HCT116 (cell line): ENCODE measurements at regions not wholly inside any gene's neighbourhood (a gene's known extent, or its start where the extent isn't known, plus 50 kb on each side); places are given as distances from the start of the nearest gene placed in this dataset.
A peak's percentile ranks its signal among the peaks of the same experiment; 100 is the strongest.

Experiments
- CBX3 ChIP-seq: IDR thresholded peaks from 2 replicates; pipeline ENCODE4 v1.6.1; 2012; ENCODE audit warnings: low read depth
- EZH2 ChIP-seq: fragments of 200-600 bp; sonication (generic); IDR thresholded peaks from 2 replicates; pipeline ENCODE4 v1.6.1; 2017; ENCODE audit warnings: antibody characterized with exemption, mixed run types
- EZH2phosphoT487 ChIP-seq: fragments of 200-600 bp; IDR thresholded peaks from 2 replicates; pipeline ENCODE4 v1.6.1; 2018; ENCODE audit warnings: antibody characterized with exemption, borderline replicate concordance
- POLR2A ChIP-seq: IDR thresholded peaks from 2 replicates; pipeline ENCODE4 v1.7.0; 2011; ENCODE audit warnings: borderline replicate concordance; ENCODE audit not compliant: insufficient read depth, insufficient read length; ENCODE audit errors: extremely low read depth
- POLR2AphosphoS5 ChIP-seq: IDR thresholded peaks from 2 replicates; pipeline ENCODE4 v1.6.1; 2011; ENCODE audit warnings: mild to moderate bottlenecking, low read depth, low read length, moderate library complexity
- RAD21 ChIP-seq: IDR thresholded peaks from 2 replicates; pipeline ENCODE4 v1.6.1; 2012; ENCODE audit warnings: low read depth, mild to moderate bottlenecking
- SP1 ChIP-seq: IDR thresholded peaks from 2 replicates; pipeline ENCODE4 v1.6.1; 2012; ENCODE audit warnings: low read depth
- SRF ChIP-seq: IDR thresholded peaks from 2 replicates; pipeline ENCODE4 v1.6.1; 2012; ENCODE audit warnings: low read depth
- YY1 ChIP-seq: IDR thresholded peaks from 2 replicates; pipeline ENCODE4 v1.6.1; 2011; ENCODE audit warnings: low read length, low read depth, moderate library complexity, mild to moderate bottlenecking; ENCODE audit not compliant: insufficient replicate concordance; ENCODE audit errors: extremely low read depth
- ZNF274 ChIP-seq: fragments of 200-500 bp; sonication (Bioruptor generic); IDR thresholded peaks from 2 replicates; pipeline ENCODE4 v1.6.1; 2014; ENCODE audit warnings: mild to moderate bottlenecking, low read depth, low read length, inconsistent platforms
- TF ChIP-seq, protein P1 (sequence below): IDR thresholded peaks from 2 replicates; pipeline ENCODE4 v1.6.1; 2012; ENCODE audit warnings: low read depth
- TF ChIP-seq, protein P2 (sequence below): IDR thresholded peaks from 2 replicates; pipeline ENCODE4 v1.6.1; 2011; ENCODE audit warnings: mild to moderate bottlenecking, low read length, moderate library complexity; ENCODE audit not compliant: insufficient replicate concordance; ENCODE audit errors: extremely low read depth

DNA sequence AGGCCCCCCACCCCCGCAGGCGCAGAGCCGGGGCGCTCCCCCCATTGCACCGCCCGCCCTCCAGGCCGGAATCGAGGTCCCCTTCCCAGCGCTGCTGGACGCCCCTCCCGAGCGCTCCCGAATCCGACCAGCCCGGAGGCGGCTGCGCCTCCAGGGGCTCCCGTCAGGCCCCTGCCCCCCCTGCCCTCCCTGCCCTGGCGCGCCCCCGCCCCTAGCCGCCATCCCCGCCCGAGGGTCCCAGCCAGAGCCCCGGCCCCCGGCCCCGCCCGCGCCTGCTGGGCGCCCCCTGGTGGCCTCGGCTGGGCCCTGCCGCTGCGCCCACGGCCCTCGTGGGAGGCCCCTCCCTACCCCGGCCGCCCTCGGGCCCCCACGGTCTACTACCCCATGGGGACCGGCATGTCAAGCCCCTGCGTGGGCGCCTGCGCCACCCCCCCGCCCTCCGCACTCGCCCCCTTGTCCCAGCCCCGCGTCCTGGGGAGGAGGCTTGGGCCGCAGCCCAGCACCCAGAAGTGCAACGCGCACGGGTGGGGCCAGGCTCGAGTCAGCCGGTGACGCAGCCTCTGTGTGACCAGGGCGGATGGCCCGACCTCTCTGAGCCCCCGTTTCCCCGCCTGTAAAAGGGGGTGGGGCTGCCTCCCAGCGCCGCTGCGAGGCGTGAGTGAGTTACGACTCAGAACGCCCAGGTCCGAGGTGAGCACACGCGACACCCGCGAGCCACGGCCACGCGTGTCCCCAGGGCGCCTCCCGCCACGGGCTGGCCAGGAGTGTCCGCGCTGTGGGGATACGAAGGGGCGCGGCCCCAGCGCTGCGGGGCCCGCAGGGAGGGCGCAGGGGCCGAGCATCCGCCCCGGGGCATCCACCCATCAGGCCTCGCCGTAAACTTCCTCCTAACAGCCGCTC is 104.9 kb downstream of the FAM53A start (continued):
- TF ChIP-seq, protein P1, sequence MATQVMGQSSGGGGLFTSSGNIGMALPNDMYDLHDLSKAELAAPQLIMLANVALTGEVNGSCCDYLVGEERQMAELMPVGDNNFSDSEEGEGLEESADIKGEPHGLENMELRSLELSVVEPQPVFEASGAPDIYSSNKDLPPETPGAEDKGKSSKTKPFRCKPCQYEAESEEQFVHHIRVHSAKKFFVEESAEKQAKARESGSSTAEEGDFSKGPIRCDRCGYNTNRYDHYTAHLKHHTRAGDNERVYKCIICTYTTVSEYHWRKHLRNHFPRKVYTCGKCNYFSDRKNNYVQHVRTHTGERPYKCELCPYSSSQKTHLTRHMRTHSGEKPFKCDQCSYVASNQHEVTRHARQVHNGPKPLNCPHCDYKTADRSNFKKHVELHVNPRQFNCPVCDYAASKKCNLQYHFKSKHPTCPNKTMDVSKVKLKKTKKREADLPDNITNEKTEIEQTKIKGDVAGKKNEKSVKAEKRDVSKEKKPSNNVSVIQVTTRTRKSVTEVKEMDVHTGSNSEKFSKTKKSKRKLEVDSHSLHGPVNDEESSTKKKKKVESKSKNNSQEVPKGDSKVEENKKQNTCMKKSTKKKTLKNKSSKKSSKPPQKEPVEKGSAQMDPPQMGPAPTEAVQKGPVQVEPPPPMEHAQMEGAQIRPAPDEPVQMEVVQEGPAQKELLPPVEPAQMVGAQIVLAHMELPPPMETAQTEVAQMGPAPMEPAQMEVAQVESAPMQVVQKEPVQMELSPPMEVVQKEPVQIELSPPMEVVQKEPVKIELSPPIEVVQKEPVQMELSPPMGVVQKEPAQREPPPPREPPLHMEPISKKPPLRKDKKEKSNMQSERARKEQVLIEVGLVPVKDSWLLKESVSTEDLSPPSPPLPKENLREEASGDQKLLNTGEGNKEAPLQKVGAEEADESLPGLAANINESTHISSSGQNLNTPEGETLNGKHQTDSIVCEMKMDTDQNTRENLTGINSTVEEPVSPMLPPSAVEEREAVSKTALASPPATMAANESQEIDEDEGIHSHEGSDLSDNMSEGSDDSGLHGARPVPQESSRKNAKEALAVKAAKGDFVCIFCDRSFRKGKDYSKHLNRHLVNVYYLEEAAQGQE = no peak
- TF ChIP-seq RAD21 = no peak
- TF ChIP-seq EZH2phosphoT487 = no peak
- TF ChIP-seq POLR2A = no peak
- TF ChIP-seq, protein P2, sequence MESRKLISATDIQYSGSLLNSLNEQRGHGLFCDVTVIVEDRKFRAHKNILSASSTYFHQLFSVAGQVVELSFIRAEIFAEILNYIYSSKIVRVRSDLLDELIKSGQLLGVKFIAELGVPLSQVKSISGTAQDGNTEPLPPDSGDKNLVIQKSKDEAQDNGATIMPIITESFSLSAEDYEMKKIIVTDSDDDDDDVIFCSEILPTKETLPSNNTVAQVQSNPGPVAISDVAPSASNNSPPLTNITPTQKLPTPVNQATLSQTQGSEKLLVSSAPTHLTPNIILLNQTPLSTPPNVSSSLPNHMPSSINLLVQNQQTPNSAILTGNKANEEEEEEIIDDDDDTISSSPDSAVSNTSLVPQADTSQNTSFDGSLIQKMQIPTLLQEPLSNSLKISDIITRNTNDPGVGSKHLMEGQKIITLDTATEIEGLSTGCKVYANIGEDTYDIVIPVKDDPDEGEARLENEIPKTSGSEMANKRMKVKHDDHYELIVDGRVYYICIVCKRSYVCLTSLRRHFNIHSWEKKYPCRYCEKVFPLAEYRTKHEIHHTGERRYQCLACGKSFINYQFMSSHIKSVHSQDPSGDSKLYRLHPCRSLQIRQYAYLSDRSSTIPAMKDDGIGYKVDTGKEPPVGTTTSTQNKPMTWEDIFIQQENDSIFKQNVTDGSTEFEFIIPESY = no peak
- peak; percentile 70 for TF ChIP-seq POLR2AphosphoS5
- TF ChIP-seq YY1 = no peak
- TF ChIP-seq EZH2 = no peak
- TF ChIP-seq SP1 = no peak
- TF ChIP-seq SRF = no peak
- TF ChIP-seq ZNF274 = no peak
- TF ChIP-seq CBX3 = no peak
- TF ChIP-seq, all 23 proteins: peak for 3
